ENCODE measurements at regions not wholly inside any gene's neighbourhood (a gene's known extent, or its start where the extent isn't known, plus 50 kb on each side); places are given as distances from the start of the nearest gene placed in this dataset.

GRCh38 chr9:86586144-86586494 lies 231.9 kb upstream of the TUT7 start:
- DNase-seq, result no peak
- no peaks in the 10 kb centered on the region for H3K79me2 ChIP-seq (ENCODE audit: low read depth)
- BruUV-seq (replicated peaks), result no TSS peak
- POLR2A ChIA-PET (ENCODE audit: unreplicated experiment), result no interaction called here
- H3K4me3 ChIP-seq, result no peak overlapping the region
- no peak overlapping the region for H2AFZ ChIP-seq
- H4K20me1 ChIP-seq (ENCODE audit: insufficient read depth), result no peaks in the 10 kb centered on the region
- no peaks in the 10 kb centered on the region for H3K4me1 ChIP-seq (replicated peaks; ENCODE audit: insufficient read depth)
- H3K9me3 ChIP-seq (ENCODE audit: insufficient read depth, low read depth), result no peaks in the 10 kb centered on the region
- H3K27me3 ChIP-seq (ENCODE audit: insufficient read depth, low read depth), result no peaks in the 10 kb centered on the region
- no peaks in the 10 kb centered on the region for H3K9me2 ChIP-seq (ENCODE audit: insufficient read depth)
- TF ChIP-seq EZH2 (IDR thresholded peaks at IDR 0.05; ENCODE audit: low read depth) (no peak), CTCF (conservative IDR thresholded peaks at IDR 0.05) (no peak)
- H3K36me3 ChIP-seq (ENCODE audit: low read depth), result no peaks in the 10 kb centered on the region
- CTCF ChIA-PET, result no interaction called here
- no peak overlapping the region for H3K4me2 ChIP-seq
- 0 out of 2 replicates have a peak, but pooled peaks cover 3% of the 10 kb centered on the region for H3F3A ChIP-seq (ENCODE audit: insufficient read depth, low read depth)
- no peak overlapping the region for H3K27ac ChIP-seq
- intact Hi-C loops (cut with micrococcal nuclease; ENCODE audit: unreplicated experiment), result no loop called here

GRCh38 chr9:86585422-86586143 lies 231.4 kb upstream of the TUT7 start:
- Histone ChIP-seq H3K36me3 (ENCODE audit: low read depth) (no peaks in the 10 kb centered on the region), H3K4me3 (no peak overlapping the region), H3F3A (ENCODE audit: insufficient read depth, low read depth) (0 out of 2 replicates have a peak, but pooled peaks cover 3% of the 10 kb centered on the region), H3K79me2 (ENCODE audit: low read depth) (no peaks in the 10 kb centered on the region), H3K4me1 (replicated peaks; ENCODE audit: insufficient read depth) (no peaks in the 10 kb centered on the region), H2AFZ (no peak overlapping the region), H3K27me3 (ENCODE audit: insufficient read depth, low read depth) (no peaks in the 10 kb centered on the region), H3K9me2 (ENCODE audit: insufficient read depth) (no peaks in the 10 kb centered on the region), H3K27ac (no peak overlapping the region), H3K9me3 (ENCODE audit: insufficient read depth, low read depth) (no peaks in the 10 kb centered on the region), H4K20me1 (ENCODE audit: insufficient read depth) (no peaks in the 10 kb centered on the region), H3K4me2 (no peak overlapping the region)
- CTCF ChIA-PET, result no interaction called here
- POLR2A ChIA-PET (ENCODE audit: unreplicated experiment), result no interaction called here
- TF ChIP-seq EZH2 (IDR thresholded peaks at IDR 0.05; ENCODE audit: low read depth) (no peak), CTCF (conservative IDR thresholded peaks at IDR 0.05) (no peak)
- intact Hi-C loops (cut with micrococcal nuclease; ENCODE audit: unreplicated experiment), result no loop called here
- BruUV-seq (replicated peaks), result no TSS peak
- DNase-seq, result no peak

GRCh38 chr9:86580688-86581087 lies 226.5 kb upstream of the TUT7 start:
- H2AFZ ChIP-seq, result no peak overlapping the region
- H4K20me1 ChIP-seq (ENCODE audit: insufficient read depth), result no peaks in the 10 kb centered on the region
- ChIA-PET CTCF (no interaction called here), POLR2A (ENCODE audit: unreplicated experiment) (no interaction called here)
- DNase-seq, result no peak
- no peaks in the 10 kb centered on the region for H3K9me3 ChIP-seq (ENCODE audit: insufficient read depth, low read depth)
- 0 out of 2 replicates have a peak, but pooled peaks cover 3% of the 10 kb centered on the region for H3F3A ChIP-seq (ENCODE audit: insufficient read depth, low read depth)
- no peak overlapping the region for H3K27ac ChIP-seq
- H3K4me2 ChIP-seq, result no peak overlapping the region
- TF ChIP-seq CTCF (conservative IDR thresholded peaks at IDR 0.05) (no peak), EZH2 (IDR thresholded peaks at IDR 0.05; ENCODE audit: low read depth) (no peak)
- H3K36me3 ChIP-seq (ENCODE audit: low read depth), result no peaks in the 10 kb centered on the region
- BruUV-seq (replicated peaks), result no TSS peak
- intact Hi-C loops (cut with micrococcal nuclease; ENCODE audit: unreplicated experiment), result no loop called here
- peaks cover 12% of the 10 kb centered on the region for H3K4me1 ChIP-seq (replicated peaks; ENCODE audit: insufficient read depth)
- H3K9me2 ChIP-seq (ENCODE audit: insufficient read depth), result no peaks in the 10 kb centered on the region
- no peaks in the 10 kb centered on the region for H3K79me2 ChIP-seq (ENCODE audit: low read depth)
- no peaks in the 10 kb centered on the region for H3K27me3 ChIP-seq (ENCODE audit: insufficient read depth, low read depth)
- H3K4me3 ChIP-seq, result no peak overlapping the region

All from PC-9 (cell line).